SK-N-SH (cell line): ENCODE measurements at regions not wholly inside any gene's neighbourhood (a gene's known extent, or its start where the extent isn't known, plus 50 kb on each side); places are given as distances from the start of the nearest gene placed in this dataset.

ENCODE experiments used
- CTCF ChIA-PET: fragments of 300-600, 350-600 bp; formaldehyde crosslinking; extraction: SDS; loops from one replicate; lab custom pipeline; 2021; lab: Yijun Ruan, JAX
- POLR2A ChIA-PET: fragments of 350-600 bp; sonication (Branson Sonifier 250); formaldehyde crosslinking; extraction: SDS; loops from one replicate; lab custom pipeline; 2020; ENCODE audit warnings: antibody characterized with exemption, inconsistent platforms; lab: Yijun Ruan, JAX
- DNase-seq: peaks from one replicate; pipeline ENCODE4 v3.0.0; 2012
- H2AFZ ChIP-seq: fragments of 200-600 bp; sonication (generic); 2 replicates; pipeline ENCODE4 v1.8.1; 2016; ENCODE audit warnings: antibody characterized with exemption, mild to moderate bottlenecking, low read depth
- H3F3A ChIP-seq: fragments of 200-600 bp; sonication (generic); replicated peaks from 2 replicates; pipeline ENCODE3; 2016; ENCODE audit warnings: antibody characterized with exemption, mild to moderate bottlenecking; ENCODE audit not compliant: insufficient read depth
- H3K27ac ChIP-seq, 2 experiments: fragments of 200-500 bp in 1 of 2; fragments of 200-600 bp in 1 of 2; sonication (Bioruptor generic) in 1 of 2; sonication (generic), shearing (Covaris generic) in 1 of 2; 2 replicates each; pipeline versions ENCODE4 v1.5.1 to v1.6.1; 2014 to 2016; ENCODE audit warnings: low read depth in 2 of 2, inconsistent platforms in 1 of 2, low read length in 1 of 2, mild to moderate bottlenecking in 1 of 2, mixed read lengths in 1 of 2
- H3K27me3 ChIP-seq: fragments of 200-600 bp; sonication (generic), shearing (Covaris generic); 2 replicates; pipeline ENCODE4 v1.6.1; 2016; ENCODE audit warnings: mixed run types; ENCODE audit not compliant: insufficient read depth
- H3K36me3 ChIP-seq, 2 experiments: fragments of 200-500 bp in 1 of 2; fragments of 200-600 bp in 1 of 2; sonication (Bioruptor generic) in 1 of 2; sonication (generic) in 1 of 2; replicated peaks in 1 of 2; 2 replicates each; pipeline versions ENCODE3 to v1.5.1; 2014 to 2016; ENCODE audit warnings: low read length in 1 of 2, mild to moderate bottlenecking in 1 of 2; ENCODE audit not compliant: insufficient read depth in 2 of 2, control insufficient read depth in 1 of 2
- H3K4me1 ChIP-seq, 2 experiments: fragments of 200-500 bp in 1 of 2; fragments of 200-600 bp in 1 of 2; sonication (Bioruptor generic) in 1 of 2; sonication (generic), shearing (Covaris generic) in 1 of 2; 2 replicates each; pipeline versions ENCODE4 v1.5.1 to v1.6.1; 2014 to 2016; ENCODE audit warnings: low read depth in 1 of 2, low read length in 1 of 2, mixed run types in 1 of 2; ENCODE audit not compliant: insufficient read depth in 2 of 2, control insufficient read depth in 1 of 2
- H3K4me2 ChIP-seq: fragments of 200-600 bp; sonication (generic), shearing (Covaris generic); 2 replicates; pipeline ENCODE4 v1.6.1; 2017; ENCODE audit warnings: mixed run types
- H3K4me3 ChIP-seq, 2 experiments: fragments of 200-500 bp in 1 of 2; fragments of 200-600 bp in 1 of 2; sonication (Bioruptor generic) in 1 of 2; sonication (generic), shearing (Covaris generic) in 1 of 2; 2 replicates each; pipeline versions ENCODE4 v1.5.1 to v1.8.1; 2014 to 2016; ENCODE audit warnings: low read depth in 2 of 2, inconsistent platforms in 1 of 2, low read length in 1 of 2, mild to moderate bottlenecking in 1 of 2, mixed read lengths in 1 of 2, moderate library complexity in 1 of 2
- H3K79me2 ChIP-seq: fragments of 200-600 bp; sonication (generic); 2 replicates; pipeline ENCODE4 v1.8.1; 2017; ENCODE audit warnings: mild to moderate bottlenecking; ENCODE audit not compliant: insufficient read depth
- H3K9ac ChIP-seq: fragments of 200-600 bp; sonication (generic); 2 replicates; pipeline ENCODE4 v1.6.1; 2017; ENCODE audit warnings: mixed run types
- H3K9me2 ChIP-seq: fragments of 200-600 bp; sonication (generic); 2 replicates; pipeline ENCODE4 v1.6.1; 2017; ENCODE audit warnings: mixed run types
- H3K9me3 ChIP-seq: fragments of 200-600 bp; sonication (generic); 2 replicates; pipeline ENCODE4 v1.6.1; 2017; ENCODE audit warnings: mixed run types, mild to moderate bottlenecking, moderate library complexity
- H4K20me1 ChIP-seq: fragments of 200-600 bp; sonication (generic); 2 replicates; pipeline ENCODE4 v1.6.1; 2017; ENCODE audit warnings: mild to moderate bottlenecking, mixed run types; ENCODE audit not compliant: insufficient read depth
- CTCF ChIP-seq: fragments of 200-600 bp; sonication (generic); IDR thresholded peaks from 2 replicates; pipeline ENCODE4 v1.6.1; 2017; ENCODE audit warnings: antibody characterized with exemption, mild to moderate bottlenecking, moderate library complexity
- ELF1 ChIP-seq: IDR thresholded peaks from 2 replicates; pipeline ENCODE4 v1.4.0; 2012
- GABPA ChIP-seq: IDR thresholded peaks from 2 replicates; pipeline ENCODE4 v1.4.0; 2012; ENCODE audit warnings: low read depth, mild to moderate bottlenecking
- IRF3 ChIP-seq: fragments of 150-350 bp; IDR thresholded peaks from 2 replicates; pipeline ENCODE4 v1.6.1; 2016; ENCODE audit warnings: mild to moderate bottlenecking, low read depth, low read length
- JUND ChIP-seq: IDR thresholded peaks from 2 replicates; pipeline ENCODE4 v1.4.0; 2012
- MAX ChIP-seq: IDR thresholded peaks from 2 replicates; pipeline ENCODE4 v1.4.0; 2012; ENCODE audit warnings: low read depth
- NFIC ChIP-seq: IDR thresholded peaks from 2 replicates; pipeline ENCODE4 v1.4.0; 2012; ENCODE audit warnings: borderline replicate concordance
- PBX3 ChIP-seq: IDR thresholded peaks from 2 replicates; pipeline ENCODE4; 2012
- RCOR1 ChIP-seq: fragments of 150-350 bp; IDR thresholded peaks from 2 replicates; pipeline ENCODE4 v1.6.1; 2017; ENCODE audit warnings: antibody characterized with exemption, low read length
- REST ChIP-seq: IDR thresholded peaks from 2 replicates; pipeline ENCODE4 v1.6.1; 2012; ENCODE audit warnings: mild to moderate bottlenecking, low read depth, low read length, moderate library complexity
- RXRA ChIP-seq: IDR thresholded peaks from 2 replicates; pipeline ENCODE4 v1.4.0; 2012; ENCODE audit warnings: low read depth, mild to moderate bottlenecking, borderline replicate concordance
- TAF1 ChIP-seq: IDR thresholded peaks from 2 replicates; pipeline ENCODE4 v1.6.1; 2012; ENCODE audit warnings: low read depth, mild to moderate bottlenecking, low read length, moderate library complexity, borderline replicate concordance
- TEAD4 ChIP-seq: IDR thresholded peaks from 2 replicates; pipeline ENCODE4 v1.4.0; 2012; ENCODE audit warnings: mild to moderate bottlenecking, borderline replicate concordance; ENCODE audit not compliant: insufficient read depth
- USF1 ChIP-seq: IDR thresholded peaks from 2 replicates; pipeline ENCODE4 v1.4.0; 2012; ENCODE audit warnings: low read depth, borderline replicate concordance
- YY1 ChIP-seq: IDR thresholded peaks from 2 replicates; pipeline ENCODE4 v1.4.0; 2012; ENCODE audit warnings: low read depth, mild to moderate bottlenecking
- WGBS: methylation state at CpG from one replicate; pipeline ENCODE4 v1.1.6; 2017; ENCODE audit warnings: low lambda C conversion rate; 5-methylcytosine and 5-hydroxymethylcytosine counted together

GRCh38 chr3:124439603-124440002, 290.6 kb upstream of the UMPS start:
- WGBS: 65% methylated on average over 1 of the region's 1 CpG
- CTCF ChIA-PET: interaction anchor here (0.6 to 2.6 kb wide), 5 partner anchors 12 to 360 kb away, joined by 3 to 11 read pairs (median 3); no protein-coding TSS in a partner anchor

GRCh38 chr3:124441766-124442165, 288.5 kb upstream of the UMPS start:
- H3K4me1 ChIP-seq: peaks cover 2 to 4% of the 10 kb centered on the region in 2 experiments; a peak in 2 of 4 replicates
- H3K27ac ChIP-seq: no peak overlapping the region
- H3K9me2 ChIP-seq: no peaks in the 10 kb centered on the region
- H3K4me3 ChIP-seq: no peak overlapping the region
- no peak for DNase-seq
- TF ChIP-seq CTCF: no peak
- TF ChIP-seq IRF3: no peak
- no peak for TF ChIP-seq MAX
- no peak for TF ChIP-seq PBX3
- TF ChIP-seq NFIC: no peak
- no peak for TF ChIP-seq YY1
- TF ChIP-seq TAF1: no peak
- no peak for TF ChIP-seq GABPA
- TF ChIP-seq USF1: no peak
- no peak for TF ChIP-seq ELF1
- TF ChIP-seq JUND: no peak
- no peak for TF ChIP-seq TEAD4
- no peak for TF ChIP-seq RCOR1
- no peak for TF ChIP-seq RXRA
- TF ChIP-seq REST: no peak
- no peak overlapping the region for H3K9ac ChIP-seq
- POLR2A ChIA-PET: no interaction called here
- H3K4me2 ChIP-seq: no peak overlapping the region
- 96% methylated on average over 9 of the region's 9 CpGs for WGBS
- H2AFZ ChIP-seq: no peak overlapping the region
- CTCF ChIA-PET: interaction anchor here (1.5 to 2.6 kb wide), 2 partner anchors 26 to 118 kb away, joined by 4 to 11 read pairs; no protein-coding TSS in a partner anchor
- H3K36me3 ChIP-seq: peaks cover 26 to 43% of the 10 kb centered on the region in 2 experiments
- no peaks in the 10 kb centered on the region for H3K9me3 ChIP-seq
- no peaks in the 10 kb centered on the region for H4K20me1 ChIP-seq
- H3K27me3 ChIP-seq: no peaks in the 10 kb centered on the region
- peaks cover 3% of the 10 kb centered on the region for H3F3A ChIP-seq
- no peaks in the 10 kb centered on the region for H3K79me2 ChIP-seq

More at GRCh38 chr3:124439603-124440002, 290.6 kb upstream of the UMPS start:
- Histone ChIP-seq H2AFZ (no peak overlapping the region), H3K27me3 (no peaks in the 10 kb centered on the region), H3F3A (peaks cover 3% of the 10 kb centered on the region), H3K36me3 (peaks cover 30 to 47% of the 10 kb centered on the region in 2 experiments), H3K9me2 (no peaks in the 10 kb centered on the region), H3K79me2 (no peaks in the 10 kb centered on the region), H3K4me2 (no peak overlapping the region), H3K4me1 (peaks cover 2 to 4% of the 10 kb centered on the region in 2 experiments; a peak in 2 of 4 replicates), H3K9ac (no peak overlapping the region), H3K9me3 (no peaks in the 10 kb centered on the region), H3K27ac (no peak overlapping the region), H4K20me1 (no peaks in the 10 kb centered on the region), H3K4me3 (no peak overlapping the region)
- POLR2A ChIA-PET: interaction anchor here (0.5 kb wide), 1 partner anchor 46 kb away, joined by 3 read pairs; no protein-coding TSS in a partner anchor
- TF ChIP-seq IRF3: no peak
- no peak for DNase-seq
